Left lung (tissue), 4 donors: ENCODE measurements at regions not wholly inside any gene's neighbourhood (a gene's known extent, or its start where the extent isn't known, plus 50 kb on each side); places are given as distances from the start of the nearest gene placed in this dataset.

Experiments
- ATAC-seq: fragments of 200-7000 bp; cut with Tn5 transposase; one replicate; pipeline ENCODE4 v1.9.1; 2020; ENCODE audit warnings: moderate library complexity
- DNase-seq, 4 donors: peaks; one replicate each; pipeline ENCODE4 v3.0.0-alpha.2; 2013 to 2020
- H3K27ac ChIP-seq, 2 donors: fragments of 200-600 bp; sonication (generic) in 1 of 2; one replicate each; pipeline versions ENCODE4 v1.5.0 to v1.8.0; 2020 to 2021
- H3K27me3 ChIP-seq, 2 donors: fragments of 200-600 bp; sonication (generic) in 1 of 2; one replicate each; pipeline versions ENCODE4 v1.5.0 to v1.8.0; 2020 to 2021
- H3K36me3 ChIP-seq, 2 donors: fragments of 200-600 bp; sonication (generic) in 1 of 2; one replicate each; pipeline versions ENCODE4 v1.5.0 to v1.8.0; 2020 to 2021
- H3K4me1 ChIP-seq, 2 donors: fragments of 200-600 bp; one replicate each; pipeline ENCODE4 v1.8.0; 2021
- H3K4me3 ChIP-seq, 2 donors: fragments of 200-600 bp; sonication (generic) in 1 of 2; one replicate each; pipeline versions ENCODE4 v1.5.0 to v1.8.0; 2020 to 2021; ENCODE audit warnings: mild to moderate bottlenecking in 1 of 2
- H3K9me3 ChIP-seq, 2 donors: fragments of 200-600 bp; sonication (generic) in 1 of 2; one replicate each; pipeline versions ENCODE4 v1.5.0 to v1.8.0; 2020 to 2021
- CTCF ChIP-seq, 2 donors: fragments of 200-600 bp; sonication (generic) in 1 of 2; IDR thresholded peaks; one replicate each; pipeline versions ENCODE4 v1.5.0 to v1.8.0; 2021; ENCODE audit warnings: antibody characterized with exemption in 2 of 2
- intact Hi-C, 2 donors: fragments of 100-400 bp; cut with DNase I; formaldehyde crosslinking; loops; one replicate each; pipeline versions ENCODE4 v1.11.2 to v1.14.2; 2022
- donor health status: DM: no; HTN: yes; CAD: no.
- donor health status: DM: no; HTN: no; CAD: no.

- no peaks in the 10 kb centered on the region for H3K27me3 ChIP-seq
- ATAC-seq (no peak), DNase-seq (peak in 1 of 4 donors; percentile 18)
- no peaks in the 10 kb centered on the region for H3K9me3 ChIP-seq
- no peak overlapping the region for H3K27ac ChIP-seq
- H3K4me3 ChIP-seq: no peak overlapping the region
- no peak for TF ChIP-seq CTCF (IDR thresholded peaks at IDR 0.05)
- H3K36me3 ChIP-seq: no peaks in the 10 kb centered on the region
- intact Hi-C loops: no loop called here
- H3K4me1 ChIP-seq: no peaks in the 10 kb centered on the region
Measured at GRCh38 chr13:76600081-76600480, 286.1 kb downstream of the KCTD12 start.

GRCh38 chr13:76597868-76598267 lies 288.3 kb downstream of the KCTD12 start:
- DNase-seq: no peak

GRCh38 chr13:76596216-76596615 lies 290.0 kb downstream of the KCTD12 start:
- DNase-seq: no peak
- intact Hi-C loops: no loop called here

More at GRCh38 chr13:76597868-76598267, 288.3 kb downstream of the KCTD12 start:
- no peaks in the 10 kb centered on the region for H3K4me1 ChIP-seq
- TF ChIP-seq CTCF (IDR thresholded peaks at IDR 0.05): no peak
- H3K36me3 ChIP-seq: no peaks in the 10 kb centered on the region
- intact Hi-C loops: no loop called here
- H3K9me3 ChIP-seq: no peaks in the 10 kb centered on the region
- H3K4me3 ChIP-seq: no peak overlapping the region
- no peaks in the 10 kb centered on the region for H3K27me3 ChIP-seq
- no peak for ATAC-seq
- no peak overlapping the region for H3K27ac ChIP-seq

GRCh38 chr13:76594435-76594834 lies 291.8 kb downstream of the KCTD12 start:
- intact Hi-C loops: no loop called here
- no peaks in the 10 kb centered on the region for H3K36me3 ChIP-seq
- no peak for ATAC-seq
- no peak overlapping the region for H3K27ac ChIP-seq
- DNase-seq: no peak
- no peaks in the 10 kb centered on the region for H3K27me3 ChIP-seq
- TF ChIP-seq CTCF (IDR thresholded peaks at IDR 0.05): no peak
- no peak overlapping the region for H3K4me3 ChIP-seq
- H3K9me3 ChIP-seq: no peaks in the 10 kb centered on the region
- H3K4me1 ChIP-seq: no peaks in the 10 kb centered on the region

More at GRCh38 chr13:76596216-76596615, 290.0 kb downstream of the KCTD12 start:
- H3K27ac ChIP-seq: no peak overlapping the region
- H3K4me3 ChIP-seq: no peak overlapping the region
- TF ChIP-seq CTCF (IDR thresholded peaks at IDR 0.05): no peak
- H3K9me3 ChIP-seq: no peaks in the 10 kb centered on the region
- H3K27me3 ChIP-seq: no peaks in the 10 kb centered on the region
- no peaks in the 10 kb centered on the region for H3K4me1 ChIP-seq
- no peak for ATAC-seq
- no peaks in the 10 kb centered on the region for H3K36me3 ChIP-seq

- no peak for TF ChIP-seq CTCF (IDR thresholded peaks at IDR 0.05)
- DNase-seq (no peak), ATAC-seq (no peak)
- Histone ChIP-seq H3K4me3 (no peak overlapping the region), H3K36me3 (no peaks in the 10 kb centered on the region), H3K4me1 (no peaks in the 10 kb centered on the region), H3K9me3 (peaks cover 0 to under 1% of the 10 kb centered on the region in 2 donors), H3K27me3 (no peaks in the 10 kb centered on the region), H3K27ac (no peak overlapping the region)
- intact Hi-C loops: no loop called here
Measured at GRCh38 chr13:76586842-76587241, 299.4 kb downstream of the KCTD12 start.
